ENCODE measurements at regions not wholly inside any gene's neighbourhood (a gene's known extent, or its start where the extent isn't known, plus 50 kb on each side); places are given as distances from the start of the nearest gene placed in this dataset.

DNA sequence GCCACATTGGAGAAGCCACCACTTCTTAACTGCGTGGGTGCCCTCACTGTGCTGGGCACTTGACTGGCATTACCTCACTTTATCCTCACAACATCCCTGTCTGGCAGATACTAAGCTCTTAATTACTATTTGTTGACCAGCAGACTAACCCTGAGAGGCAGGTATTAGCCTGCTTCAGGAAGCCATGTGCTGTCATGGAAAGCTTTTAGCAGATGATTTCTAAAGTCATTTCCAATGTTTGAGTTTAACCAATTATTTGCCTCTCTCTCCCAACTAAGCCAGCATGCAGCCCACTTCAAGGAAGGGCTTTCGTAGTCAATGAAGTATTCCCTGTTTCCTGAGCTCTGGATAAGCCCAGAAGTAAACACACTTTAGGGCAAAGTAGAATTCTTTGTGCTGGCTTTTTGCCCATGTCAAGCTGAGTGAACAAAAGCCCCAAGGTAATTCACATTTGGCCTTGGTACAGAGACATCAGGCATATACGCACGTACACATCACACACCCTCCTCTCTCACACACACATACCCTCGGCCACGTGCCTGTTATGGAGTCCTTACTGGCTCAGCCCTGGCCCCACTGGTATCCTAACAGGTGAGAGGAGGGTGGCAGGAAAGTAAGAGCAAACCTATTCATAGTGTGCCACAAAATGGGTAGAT lies 108.6 kb downstream of the C1D start:
- ATAC-seq: no peak
- no peak for TF ChIP-seq CSDC2 (CRISPR knock-in tag; IDR thresholded peaks at IDR 0.05)
- no peak for TF ChIP-seq SNAI2 (CRISPR knock-in tag; IDR thresholded peaks at IDR 0.05)
- no peak for TF ChIP-seq BACH2 (CRISPR knock-in tag; IDR thresholded peaks at IDR 0.05; ENCODE audit: borderline replicate concordance)
- TF ChIP-seq, protein P1, sequence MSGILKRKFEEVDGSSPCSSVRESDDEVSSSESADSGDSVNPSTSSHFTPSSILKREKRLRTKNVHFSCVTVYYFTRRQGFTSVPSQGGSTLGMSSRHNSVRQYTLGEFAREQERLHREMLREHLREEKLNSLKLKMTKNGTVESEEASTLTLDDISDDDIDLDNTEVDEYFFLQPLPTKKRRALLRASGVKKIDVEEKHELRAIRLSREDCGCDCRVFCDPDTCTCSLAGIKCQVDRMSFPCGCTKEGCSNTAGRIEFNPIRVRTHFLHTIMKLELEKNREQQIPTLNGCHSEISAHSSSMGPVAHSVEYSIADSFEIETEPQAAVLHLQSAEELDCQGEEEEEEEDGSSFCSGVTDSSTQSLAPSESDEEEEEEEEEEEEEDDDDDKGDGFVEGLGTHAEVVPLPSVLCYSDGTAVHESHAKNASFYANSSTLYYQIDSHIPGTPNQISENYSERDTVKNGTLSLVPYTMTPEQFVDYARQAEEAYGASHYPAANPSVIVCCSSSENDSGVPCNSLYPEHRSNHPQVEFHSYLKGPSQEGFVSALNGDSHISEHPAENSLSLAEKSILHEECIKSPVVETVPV (CRISPR knock-in tag; IDR thresholded peaks at IDR 0.05): no peak
- TF ChIP-seq ZFP30 (CRISPR knock-in tag; IDR thresholded peaks at IDR 0.05): no peak
- TF ChIP-seq ARNTL (CRISPR knock-in tag; IDR thresholded peaks at IDR 0.05; ENCODE audit: borderline replicate concordance, low read depth): no peak
- TF ChIP-seq ZC3H10 (CRISPR knock-in tag; IDR thresholded peaks at IDR 0.05): no peak
- TF ChIP-seq, protein P2, sequence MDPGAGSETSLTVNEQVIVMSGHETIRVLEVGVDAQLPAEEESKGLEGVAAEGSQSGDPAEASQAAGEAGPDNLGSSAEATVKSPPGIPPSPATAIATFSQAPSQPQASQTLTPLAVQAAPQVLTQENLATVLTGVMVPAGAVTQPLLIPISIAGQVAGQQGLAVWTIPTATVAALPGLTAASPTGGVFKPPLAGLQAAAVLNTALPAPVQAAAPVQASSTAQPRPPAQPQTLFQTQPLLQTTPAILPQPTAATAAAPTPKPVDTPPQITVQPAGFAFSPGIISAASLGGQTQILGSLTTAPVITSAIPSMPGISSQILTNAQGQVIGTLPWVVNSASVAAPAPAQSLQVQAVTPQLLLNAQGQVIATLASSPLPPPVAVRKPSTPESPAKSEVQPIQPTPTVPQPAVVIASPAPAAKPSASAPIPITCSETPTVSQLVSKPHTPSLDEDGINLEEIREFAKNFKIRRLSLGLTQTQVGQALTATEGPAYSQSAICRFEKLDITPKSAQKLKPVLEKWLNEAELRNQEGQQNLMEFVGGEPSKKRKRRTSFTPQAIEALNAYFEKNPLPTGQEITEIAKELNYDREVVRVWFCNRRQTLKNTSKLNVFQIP (CRISPR knock-in tag; IDR thresholded peaks at IDR 0.05; ENCODE audit: borderline replicate concordance, low read depth): no peak
- no peak for TF ChIP-seq GLIS3 (CRISPR knock-in tag; IDR thresholded peaks at IDR 0.05)
- no peak for TF ChIP-seq TOX (CRISPR knock-in tag; IDR thresholded peaks at IDR 0.05; ENCODE audit: borderline replicate concordance)
- no peak for TF ChIP-seq ESRRG (CRISPR knock-in tag; IDR thresholded peaks at IDR 0.05)
- TF ChIP-seq ZNF70 (CRISPR knock-in tag; IDR thresholded peaks at IDR 0.05): no peak
- TF ChIP-seq ZNF8 (CRISPR knock-in tag; IDR thresholded peaks at IDR 0.05): no peak
- no peak for TF ChIP-seq ZFP3 (CRISPR knock-in tag; IDR thresholded peaks at IDR 0.05)
- TF ChIP-seq ZNF565 (CRISPR knock-in tag; conservative IDR thresholded peaks at IDR 0.05; ENCODE audit: low read depth): no peak
- TF ChIP-seq, protein P3, sequence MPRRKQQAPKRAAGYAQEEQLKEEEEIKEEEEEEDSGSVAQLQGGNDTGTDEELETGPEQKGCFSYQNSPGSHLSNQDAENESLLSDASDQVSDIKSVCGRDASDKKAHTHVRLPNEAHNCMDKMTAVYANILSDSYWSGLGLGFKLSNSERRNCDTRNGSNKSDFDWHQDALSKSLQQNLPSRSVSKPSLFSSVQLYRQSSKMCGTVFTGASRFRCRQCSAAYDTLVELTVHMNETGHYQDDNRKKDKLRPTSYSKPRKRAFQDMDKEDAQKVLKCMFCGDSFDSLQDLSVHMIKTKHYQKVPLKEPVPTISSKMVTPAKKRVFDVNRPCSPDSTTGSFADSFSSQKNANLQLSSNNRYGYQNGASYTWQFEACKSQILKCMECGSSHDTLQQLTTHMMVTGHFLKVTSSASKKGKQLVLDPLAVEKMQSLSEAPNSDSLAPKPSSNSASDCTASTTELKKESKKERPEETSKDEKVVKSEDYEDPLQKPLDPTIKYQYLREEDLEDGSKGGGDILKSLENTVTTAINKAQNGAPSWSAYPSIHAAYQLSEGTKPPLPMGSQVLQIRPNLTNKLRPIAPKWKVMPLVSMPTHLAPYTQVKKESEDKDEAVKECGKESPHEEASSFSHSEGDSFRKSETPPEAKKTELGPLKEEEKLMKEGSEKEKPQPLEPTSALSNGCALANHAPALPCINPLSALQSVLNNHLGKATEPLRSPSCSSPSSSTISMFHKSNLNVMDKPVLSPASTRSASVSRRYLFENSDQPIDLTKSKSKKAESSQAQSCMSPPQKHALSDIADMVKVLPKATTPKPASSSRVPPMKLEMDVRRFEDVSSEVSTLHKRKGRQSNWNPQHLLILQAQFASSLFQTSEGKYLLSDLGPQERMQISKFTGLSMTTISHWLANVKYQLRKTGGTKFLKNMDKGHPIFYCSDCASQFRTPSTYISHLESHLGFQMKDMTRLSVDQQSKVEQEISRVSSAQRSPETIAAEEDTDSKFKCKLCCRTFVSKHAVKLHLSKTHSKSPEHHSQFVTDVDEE (CRISPR knock-in tag; IDR thresholded peaks at IDR 0.05): no peak

DNA sequence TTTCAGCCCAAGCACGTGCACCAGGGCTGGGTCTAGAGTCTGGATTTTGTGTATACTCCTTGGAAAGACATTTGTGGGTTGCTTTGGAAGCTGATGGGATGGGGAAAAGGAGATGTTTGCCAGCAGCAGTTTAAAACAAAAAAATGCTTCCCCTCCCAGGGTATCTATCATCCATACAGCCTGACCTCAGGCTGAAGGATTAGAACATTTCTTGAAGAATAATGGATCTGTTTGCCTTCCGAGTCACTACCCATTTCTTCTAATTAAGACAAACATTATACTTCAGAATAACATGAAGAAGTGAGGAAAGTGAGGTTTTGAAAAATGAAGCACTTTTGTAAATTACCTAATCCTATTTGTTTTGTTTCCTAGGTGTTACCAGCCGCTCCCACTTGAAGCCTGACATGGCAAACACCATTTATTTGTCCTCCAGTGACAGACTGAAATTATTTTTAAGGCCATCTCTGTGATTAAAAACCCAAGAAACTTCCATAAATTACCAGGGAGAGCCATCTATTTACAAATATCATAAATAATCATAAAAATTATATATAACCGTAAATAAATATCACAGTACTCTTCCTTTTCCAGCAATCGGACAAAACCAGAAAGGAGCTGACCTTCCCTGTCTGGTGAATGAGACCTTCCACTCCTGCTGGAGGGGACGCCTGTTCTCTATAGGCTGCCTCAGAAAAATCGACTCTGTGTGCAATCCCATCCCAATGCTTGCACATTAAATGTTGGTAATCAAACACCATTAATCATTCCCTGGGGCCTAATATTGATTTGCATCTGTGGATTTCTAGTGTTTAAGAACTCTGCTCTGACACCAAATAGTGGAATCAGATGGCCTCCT lies 106.8 kb downstream of the C1D start:
- TF ChIP-seq SNAI2 (CRISPR knock-in tag; IDR thresholded peaks at IDR 0.05): no peak
- TF ChIP-seq, protein P3 (CRISPR knock-in tag; IDR thresholded peaks at IDR 0.05): no peak
- no peak for TF ChIP-seq ZNF70 (CRISPR knock-in tag; IDR thresholded peaks at IDR 0.05)
- no peak for TF ChIP-seq PPARA (CRISPR knock-in tag; IDR thresholded peaks at IDR 0.05; ENCODE audit: borderline replicate concordance)
- no peak for TF ChIP-seq ZFP3 (CRISPR knock-in tag; IDR thresholded peaks at IDR 0.05)
- TF ChIP-seq ZNF8 (CRISPR knock-in tag; IDR thresholded peaks at IDR 0.05): no peak
- TF ChIP-seq, protein P2 (CRISPR knock-in tag; IDR thresholded peaks at IDR 0.05; ENCODE audit: borderline replicate concordance, low read depth): no peak
- ATAC-seq: no peak
